Sciatic nerve (tissue), 2 donors: ENCODE measurements at regions not wholly inside any gene's neighbourhood (a gene's known extent, or its start where the extent isn't known, plus 50 kb on each side); places are given as distances from the start of the nearest gene placed in this dataset.
A peak's percentile ranks its signal among the peaks of the same experiment; 100 is the strongest.

Source experiments
- ATAC-seq: fragments of 200-7000 bp; cut with Tn5 transposase; one replicate; pipeline ENCODE4 v1.9.1; 2020; ENCODE audit warnings: mild to moderate bottlenecking, moderate library complexity
- DNase-seq: peaks from one replicate; pipeline ENCODE4 v3.0.0-alpha.2; 2020; ENCODE audit warnings: low spot score
- intact Hi-C: fragments of 100-400 bp; cut with DNase I; formaldehyde crosslinking; loops from one replicate; pipeline ENCODE4 v1.14.2; 2022
- donor health status: DM: no; HTN: no; CAD: no.
- donor health status: DM: no; HTN: no; CAD: no.

GRCh38 chr1:228989992-228990827 is 254.9 kb downstream of the RHOU start:
- intact Hi-C loops: no loop called here
- DNase-seq (peak; percentile 75), ATAC-seq (peak; percentile 87)

DNA sequence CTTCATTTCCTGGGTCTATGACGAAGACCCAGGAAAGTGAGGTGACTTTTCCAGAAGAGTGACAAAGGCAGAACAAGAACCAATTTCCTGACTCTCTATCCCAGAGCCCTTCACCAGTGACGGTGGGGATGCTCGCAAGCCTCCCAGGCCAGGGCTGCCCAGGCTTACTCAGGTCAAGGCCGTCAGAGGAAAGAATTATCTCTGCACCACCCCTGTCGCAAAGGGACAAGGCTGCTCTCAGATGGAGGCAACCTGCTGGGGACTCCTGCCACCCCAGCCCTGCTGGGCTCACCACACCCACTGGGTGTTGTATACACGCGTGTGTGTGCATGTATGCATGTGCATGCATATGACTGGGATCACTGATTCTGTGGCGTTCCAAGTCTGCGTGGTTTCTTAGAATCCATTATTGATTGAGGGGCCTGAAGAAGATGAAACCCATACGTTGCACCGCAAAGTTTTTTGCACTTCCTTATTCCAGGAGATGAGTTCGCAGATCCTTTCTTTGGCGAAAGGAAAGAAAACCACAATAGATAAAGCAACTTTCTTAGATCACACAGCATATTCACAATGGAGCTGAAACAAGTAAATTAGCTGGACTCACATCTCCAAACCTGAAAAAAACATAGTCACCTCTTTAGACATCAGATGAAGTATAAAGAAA is 255.8 kb downstream of the RHOU start:
- no peak for ATAC-seq
- intact Hi-C loops: no loop called here
- DNase-seq: no peak

GRCh38 chr1:228992044-228992443 is 256.8 kb downstream of the RHOU start:
- intact Hi-C loops: no loop called here
- ATAC-seq (no peak), DNase-seq (no peak)

GRCh38 chr1:228992907-228993535 is 257.7 kb downstream of the RHOU start:
- intact Hi-C loops: no loop called here
- DNase-seq (no peak), ATAC-seq (no peak)

DNA sequence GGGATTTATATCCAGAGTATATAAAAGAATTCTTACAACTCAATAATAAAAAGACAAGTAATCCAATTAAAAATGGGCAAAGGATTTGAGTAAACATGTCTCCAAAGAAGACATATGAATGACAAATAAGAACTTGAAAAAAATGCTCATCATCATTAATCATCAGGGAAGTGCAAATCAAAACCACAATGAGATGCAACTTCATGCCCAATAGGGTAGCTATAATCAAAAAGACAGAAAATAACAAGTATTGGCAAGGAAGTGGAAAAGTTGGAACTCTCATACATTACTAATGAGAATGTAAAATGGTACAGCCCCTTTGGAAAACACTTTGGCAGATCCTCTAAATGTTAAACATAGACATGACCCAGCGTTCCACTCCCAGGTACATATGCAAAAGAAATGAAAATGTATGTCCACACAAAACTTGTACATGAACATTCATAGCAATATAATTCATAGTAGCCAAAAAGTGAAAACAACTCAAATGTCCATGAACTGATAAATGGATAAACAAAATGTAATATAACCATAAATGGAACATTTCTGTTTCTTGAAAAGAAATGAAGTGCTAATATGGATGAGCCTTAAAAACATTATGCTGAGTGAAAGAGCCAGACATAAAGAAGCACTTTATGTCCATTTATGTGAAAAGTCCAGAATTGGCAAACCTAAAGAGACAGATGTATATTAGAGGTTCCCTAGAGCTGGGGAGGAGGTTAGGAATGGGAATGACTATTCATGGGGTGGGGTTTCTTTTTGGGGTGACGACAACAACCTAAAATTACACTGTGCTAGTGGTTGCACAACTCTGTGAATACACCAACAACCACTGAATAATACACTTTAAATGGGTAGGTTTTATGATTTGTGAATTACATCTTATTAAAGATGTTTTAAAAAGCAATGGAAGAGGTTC is 259.7 kb downstream of the RHOU start:
- ATAC-seq: no peak
- no peak for DNase-seq
- intact Hi-C loops: no loop called here

DNA sequence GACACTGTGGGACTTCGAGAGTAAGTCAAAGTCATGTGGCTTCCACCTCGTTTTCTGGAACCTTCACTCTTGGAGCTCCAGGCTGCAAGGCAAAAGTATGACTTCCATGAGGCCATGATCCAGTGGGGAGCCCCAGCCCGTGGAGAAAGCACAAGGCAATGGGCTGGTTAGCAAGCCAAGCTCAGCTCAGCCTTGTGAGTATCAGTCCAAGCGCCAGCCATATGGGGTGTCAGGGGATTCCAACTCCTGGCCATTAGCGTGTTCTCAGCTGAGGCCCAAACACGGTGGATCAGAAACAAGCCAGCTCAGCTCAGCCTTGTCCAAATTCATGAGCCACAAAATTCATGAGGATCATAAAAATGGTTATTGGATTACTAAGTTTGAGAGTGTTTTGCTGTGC is 261.0 kb downstream of the RHOU start:
- ATAC-seq (no peak), DNase-seq (no peak)
- intact Hi-C loops: no loop called here

- no peak for DNase-seq
- intact Hi-C loops: no loop called here
- ATAC-seq: peak; percentile 7
Measured at GRCh38 chr1:228997721-228998144, 262.5 kb downstream of the RHOU start.

GRCh38 chr1:228998179-228998578 is 262.9 kb downstream of the RHOU start:
- intact Hi-C loops: no loop called here
- ATAC-seq: peak; percentile 96
- DNase-seq: peak; percentile 79

- intact Hi-C loops: no loop called here
- ATAC-seq (no peak), DNase-seq (no peak)
Measured at GRCh38 chr1:228999446-229000170, 264.3 kb downstream of the RHOU start.

DNA sequence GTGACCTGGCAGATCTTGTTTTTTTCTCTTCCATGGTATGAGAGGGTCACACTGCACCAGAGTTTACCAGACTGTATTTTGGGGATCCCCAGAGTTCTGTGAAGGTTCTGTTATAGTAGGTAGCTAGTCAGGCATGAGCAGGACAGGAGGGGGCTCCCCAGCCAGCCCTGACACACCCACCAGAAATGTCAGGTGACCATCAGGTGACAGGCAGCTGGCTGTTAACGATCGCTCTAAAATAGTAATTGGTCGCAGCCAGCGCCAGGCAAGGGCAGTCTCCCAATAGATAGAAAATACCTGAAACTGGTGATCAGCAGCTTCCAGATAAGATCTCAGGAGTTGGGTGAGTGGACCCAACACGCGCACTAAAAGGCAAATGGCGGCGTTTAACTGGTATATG is 264.9 kb downstream of the RHOU start:
- intact Hi-C loops: no loop called here
- DNase-seq (no peak), ATAC-seq (no peak)

GRCh38 chr1:229001467-229002011 is 266.3 kb downstream of the RHOU start:
- ATAC-seq: no peak
- intact Hi-C loops: no loop called here
- no peak for DNase-seq

DNA sequence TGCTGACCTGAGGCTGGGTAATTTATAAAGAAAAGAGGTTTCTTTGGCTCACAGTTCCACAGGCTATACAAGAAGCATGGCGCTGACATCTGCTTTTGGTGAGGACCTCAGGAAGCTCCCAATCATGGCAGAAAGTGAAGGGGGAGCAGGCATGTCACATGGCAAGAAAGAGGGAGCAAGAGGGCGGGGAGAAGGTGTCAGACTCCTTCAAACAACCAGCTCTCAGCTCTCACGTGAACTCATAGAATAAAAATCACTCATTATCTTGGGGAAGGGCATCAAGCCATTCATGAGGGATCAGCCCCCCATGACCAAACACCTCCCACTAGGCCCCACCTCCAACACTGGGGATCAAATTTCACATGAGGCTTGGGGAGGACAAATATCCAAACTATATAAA is 266.8 kb downstream of the RHOU start:
- DNase-seq (no peak), ATAC-seq (no peak)
- intact Hi-C loops: no loop called here

DNA sequence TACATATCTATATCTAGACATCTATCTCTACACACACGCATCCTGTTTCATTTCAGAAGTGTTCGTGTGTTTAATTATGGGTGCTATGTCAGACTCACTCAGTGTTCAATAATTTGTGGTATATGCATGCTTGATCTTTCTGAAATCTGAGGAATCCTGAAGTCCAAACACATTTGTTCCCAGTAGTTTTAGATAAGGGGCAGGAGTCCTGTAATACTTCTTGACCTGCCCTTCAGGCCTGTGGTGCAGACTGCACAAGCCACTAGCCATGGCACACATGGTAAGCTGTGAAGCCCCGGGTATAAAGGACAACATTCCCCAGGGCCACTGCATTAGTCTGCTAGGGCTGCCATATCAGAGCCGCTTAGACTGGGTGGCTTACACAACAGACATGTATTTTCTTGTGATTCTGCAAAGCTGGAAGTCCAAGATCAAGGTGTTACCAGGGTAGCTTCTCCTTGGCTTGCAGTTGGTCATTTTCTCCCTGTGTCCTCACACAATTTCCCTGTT is 267.2 kb downstream of the RHOU start:
- ATAC-seq (no peak), DNase-seq (no peak)
- intact Hi-C loops: no loop called here

- no peak for DNase-seq
- peak; percentile 88 for ATAC-seq
- intact Hi-C loops: no loop called here
Measured at GRCh38 chr1:229003233-229004031, 267.5 kb upstream of the RAB4A start.

GRCh38 chr1:229004066-229004833 is 266.7 kb upstream of the RAB4A start:
- intact Hi-C loops: no loop called here
- ATAC-seq: peak; percentile 12
- DNase-seq: no peak

DNA sequence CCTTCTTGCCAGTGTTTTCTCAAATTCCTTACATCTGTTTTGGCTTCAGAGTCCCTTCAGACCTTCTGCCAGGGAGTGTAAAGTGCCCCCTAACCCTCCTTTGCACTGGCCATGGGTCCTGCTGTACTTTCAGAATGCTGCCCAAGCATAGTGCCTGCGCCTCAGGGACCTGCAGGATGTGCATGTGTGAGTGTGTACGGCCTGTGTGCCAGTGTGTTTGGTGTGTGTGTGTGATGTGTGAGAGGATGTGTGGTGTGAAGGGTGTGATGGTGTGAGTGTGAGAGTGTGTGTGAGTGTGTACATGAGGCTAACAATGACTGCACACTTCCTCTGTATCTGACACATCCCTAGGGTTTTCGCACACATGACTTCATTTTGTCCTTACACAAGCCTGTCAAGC is 265.8 kb upstream of the RAB4A start:
- DNase-seq: no peak
- no peak for ATAC-seq
- intact Hi-C loops: no loop called here

- ATAC-seq (no peak), DNase-seq (no peak)
- intact Hi-C loops: no loop called here
Measured at GRCh38 chr1:229005556-229005955, 265.4 kb upstream of the RAB4A start.
